SK-N-SH treated with all-trans-retinoic acid at 6 μM for 48 hours (cell line): ENCODE measurements at regions not wholly inside any gene's neighbourhood (a gene's known extent, or its start where the extent isn't known, plus 50 kb on each side); places are given as distances from the start of the nearest gene placed in this dataset.

Source experiments
- ATAC-seq: fragments of 200-7000 bp; cut with Tn5 transposase; 3 replicates; pipeline ENCODE4 v1.9.1; 2020; ENCODE audit warnings: mild to moderate bottlenecking, moderate library complexity
- ARNTL ChIP-seq: fragments of 450-650 bp; formaldehyde crosslinking; IDR thresholded peaks from 2 replicates; pipeline ENCODE4 v1.5.0; 2020; ENCODE audit warnings: low read depth, mild to moderate bottlenecking, moderate library complexity, borderline replicate concordance
- BACH2 ChIP-seq: fragments of 250-450 bp; sonication (Bioruptor Pico); IDR thresholded peaks from 2 replicates; pipeline ENCODE4 v1.9.0; 2021; ENCODE audit warnings: mild to moderate bottlenecking, borderline replicate concordance
- CSDC2 ChIP-seq: fragments of 250-450 bp; sonication (Bioruptor Pico); IDR thresholded peaks from 2 replicates; pipeline ENCODE4 v1.5.0; 2020; ENCODE audit warnings: mild to moderate bottlenecking, moderate library complexity
- ESRRG ChIP-seq: fragments of 250-450 bp; sonication (Bioruptor Pico); IDR thresholded peaks from 2 replicates; pipeline ENCODE4 v1.6.1; 2021; ENCODE audit warnings: mild to moderate bottlenecking
- GLIS3 ChIP-seq: fragments of 250-450 bp; sonication (Bioruptor Pico); IDR thresholded peaks from 2 replicates; pipeline ENCODE4 v1.5.0; 2020; ENCODE audit warnings: mild to moderate bottlenecking, moderate library complexity
- ISL1 ChIP-seq: fragments of 250-450 bp; sonication (Bioruptor Pico); IDR thresholded peaks from 2 replicates; pipeline ENCODE4 v2.1.2; 2022; ENCODE audit warnings: mild to moderate bottlenecking, moderate library complexity
- OSR1 ChIP-seq: fragments of 250-450 bp; sonication (Bioruptor Pico); IDR thresholded peaks from 2 replicates; pipeline ENCODE4 v1.8.0; 2022; ENCODE audit warnings: moderate library complexity, mild to moderate bottlenecking, inconsistent platforms
- PPARA ChIP-seq: fragments of 250-450 bp; sonication (Bioruptor Pico); IDR thresholded peaks from 2 replicates; pipeline ENCODE4 v1.5.0; 2020; ENCODE audit warnings: mild to moderate bottlenecking, borderline replicate concordance
- RARB ChIP-seq: fragments of 250-450 bp; sonication (Bioruptor Pico); IDR thresholded peaks from 2 replicates; pipeline ENCODE4 v1.8.0; 2021; ENCODE audit warnings: mild to moderate bottlenecking, moderate library complexity
- TCF4 ChIP-seq: fragments of 250-450 bp; sonication (Bioruptor Pico); IDR thresholded peaks from 2 replicates; pipeline ENCODE4 v1.8.0; 2021; ENCODE audit warnings: mild to moderate bottlenecking, moderate library complexity, borderline replicate concordance
- TOX ChIP-seq: fragments of 250-450 bp; sonication (Bioruptor Pico); IDR thresholded peaks from 2 replicates; pipeline ENCODE4 v1.8.0; 2021; ENCODE audit warnings: mild to moderate bottlenecking, moderate library complexity, borderline replicate concordance
- ZFP3 ChIP-seq: fragments of 250-450 bp; sonication (Bioruptor Pico); IDR thresholded peaks from 2 replicates; pipeline ENCODE4 v1.5.0; 2020; ENCODE audit warnings: mild to moderate bottlenecking, moderate library complexity
- ZFP30 ChIP-seq: fragments of 450-650 bp; formaldehyde crosslinking; IDR thresholded peaks from 2 replicates; pipeline ENCODE4 v1.5.0; 2022; ENCODE audit warnings: mild to moderate bottlenecking, moderate library complexity
- ZNF565 ChIP-seq: fragments of 450-650 bp; formaldehyde crosslinking; conservative IDR thresholded peaks from 2 replicates; pipeline ENCODE4 v1.5.0; 2020; ENCODE audit warnings: low read depth, mild to moderate bottlenecking, moderate library complexity
- ZNF70 ChIP-seq: fragments of 450-650 bp; formaldehyde crosslinking; IDR thresholded peaks from 2 replicates; pipeline ENCODE4 v1.5.0; 2020; ENCODE audit warnings: mild to moderate bottlenecking, moderate library complexity
- ZNF8 ChIP-seq: fragments of 450-650 bp; formaldehyde crosslinking; IDR thresholded peaks from 2 replicates; pipeline ENCODE4 v1.5.0; 2020; ENCODE audit warnings: mild to moderate bottlenecking, moderate library complexity
- TF ChIP-seq, protein P1 (sequence below): fragments of 250-450 bp; sonication (Bioruptor Pico); IDR thresholded peaks from 2 replicates; pipeline ENCODE4 v1.5.1; 2020; ENCODE audit warnings: low read depth, mild to moderate bottlenecking, moderate library complexity
- TF ChIP-seq, protein P2 (sequence below): fragments of 250-450 bp; sonication (Bioruptor Pico); IDR thresholded peaks from 2 replicates; pipeline ENCODE4 v1.8.0; 2020; ENCODE audit warnings: mild to moderate bottlenecking, moderate library complexity, borderline replicate concordance
- TF ChIP-seq, protein P3 (sequence below): fragments of 250-450 bp; sonication (Bioruptor Pico); IDR thresholded peaks from 2 replicates; pipeline ENCODE4 v1.8.0; 2021; ENCODE audit warnings: low read depth, mild to moderate bottlenecking, moderate library complexity, borderline replicate concordance
- TF ChIP-seq, protein P4 (sequence below): fragments of 250-450 bp; sonication (Bioruptor Pico); IDR thresholded peaks from 2 replicates; pipeline ENCODE4 v1.5.0; 2020; ENCODE audit warnings: mild to moderate bottlenecking, moderate library complexity

DNA sequence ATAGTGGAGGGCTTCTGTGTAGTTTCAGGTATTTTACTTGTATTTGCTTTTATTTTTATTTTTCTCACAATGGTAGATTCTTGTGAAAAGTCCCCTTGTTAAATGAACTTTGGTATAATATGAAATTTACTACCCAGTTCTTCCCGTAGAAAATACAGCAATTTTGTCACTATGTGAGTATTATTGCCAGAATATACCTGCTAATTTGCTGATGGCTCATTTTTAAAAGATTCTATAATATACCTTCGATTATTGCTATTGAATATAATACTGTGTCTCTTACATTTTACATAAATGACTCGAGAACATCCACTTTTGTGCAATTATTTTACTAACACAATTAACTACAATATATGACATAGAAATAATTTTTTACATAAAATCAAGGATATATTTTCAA, 262.3 kb upstream of the NOVA1 start:
- no peak for ATAC-seq
- TF ChIP-seq TCF4 (no peak), TOX (CRISPR knock-in tag) (no peak), ZNF8 (CRISPR knock-in tag) (no peak), PPARA (CRISPR knock-in tag) (no peak), OSR1 (CRISPR knock-in tag) (no peak), GLIS3 (CRISPR knock-in tag) (no peak), ZNF70 (CRISPR knock-in tag) (no peak), BACH2 (no peak), RARB (CRISPR knock-in tag) (no peak), CSDC2 (CRISPR knock-in tag) (no peak), ISL1 (CRISPR knock-in tag) (no peak), ARNTL (no peak), ESRRG (CRISPR knock-in tag) (no peak), ZNF565 (no peak), ZFP3 (CRISPR knock-in tag) (no peak), ZFP30 (CRISPR knock-in tag) (no peak)
- TF ChIP-seq, protein P1, sequence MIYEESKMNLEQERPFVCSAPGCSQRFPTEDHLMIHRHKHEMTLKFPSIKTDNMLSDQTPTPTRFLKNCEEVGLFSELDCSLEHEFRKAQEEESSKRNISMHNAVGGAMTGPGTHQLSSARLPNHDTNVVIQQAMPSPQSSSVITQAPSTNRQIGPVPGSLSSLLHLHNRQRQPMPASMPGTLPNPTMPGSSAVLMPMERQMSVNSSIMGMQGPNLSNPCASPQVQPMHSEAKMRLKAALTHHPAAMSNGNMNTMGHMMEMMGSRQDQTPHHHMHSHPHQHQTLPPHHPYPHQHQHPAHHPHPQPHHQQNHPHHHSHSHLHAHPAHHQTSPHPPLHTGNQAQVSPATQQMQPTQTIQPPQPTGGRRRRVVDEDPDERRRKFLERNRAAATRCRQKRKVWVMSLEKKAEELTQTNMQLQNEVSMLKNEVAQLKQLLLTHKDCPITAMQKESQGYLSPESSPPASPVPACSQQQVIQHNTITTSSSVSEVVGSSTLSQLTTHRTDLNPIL (CRISPR knock-in tag) = no peak
- TF ChIP-seq, protein P2, sequence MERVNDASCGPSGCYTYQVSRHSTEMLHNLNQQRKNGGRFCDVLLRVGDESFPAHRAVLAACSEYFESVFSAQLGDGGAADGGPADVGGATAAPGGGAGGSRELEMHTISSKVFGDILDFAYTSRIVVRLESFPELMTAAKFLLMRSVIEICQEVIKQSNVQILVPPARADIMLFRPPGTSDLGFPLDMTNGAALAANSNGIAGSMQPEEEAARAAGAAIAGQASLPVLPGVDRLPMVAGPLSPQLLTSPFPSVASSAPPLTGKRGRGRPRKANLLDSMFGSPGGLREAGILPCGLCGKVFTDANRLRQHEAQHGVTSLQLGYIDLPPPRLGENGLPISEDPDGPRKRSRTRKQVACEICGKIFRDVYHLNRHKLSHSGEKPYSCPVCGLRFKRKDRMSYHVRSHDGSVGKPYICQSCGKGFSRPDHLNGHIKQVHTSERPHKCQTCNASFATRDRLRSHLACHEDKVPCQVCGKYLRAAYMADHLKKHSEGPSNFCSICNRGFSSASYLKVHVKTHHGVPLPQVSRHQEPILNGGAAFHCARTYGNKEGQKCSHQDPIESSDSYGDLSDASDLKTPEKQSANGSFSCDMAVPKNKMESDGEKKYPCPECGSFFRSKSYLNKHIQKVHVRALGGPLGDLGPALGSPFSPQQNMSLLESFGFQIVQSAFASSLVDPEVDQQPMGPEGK = no peak
- TF ChIP-seq, protein P3, sequence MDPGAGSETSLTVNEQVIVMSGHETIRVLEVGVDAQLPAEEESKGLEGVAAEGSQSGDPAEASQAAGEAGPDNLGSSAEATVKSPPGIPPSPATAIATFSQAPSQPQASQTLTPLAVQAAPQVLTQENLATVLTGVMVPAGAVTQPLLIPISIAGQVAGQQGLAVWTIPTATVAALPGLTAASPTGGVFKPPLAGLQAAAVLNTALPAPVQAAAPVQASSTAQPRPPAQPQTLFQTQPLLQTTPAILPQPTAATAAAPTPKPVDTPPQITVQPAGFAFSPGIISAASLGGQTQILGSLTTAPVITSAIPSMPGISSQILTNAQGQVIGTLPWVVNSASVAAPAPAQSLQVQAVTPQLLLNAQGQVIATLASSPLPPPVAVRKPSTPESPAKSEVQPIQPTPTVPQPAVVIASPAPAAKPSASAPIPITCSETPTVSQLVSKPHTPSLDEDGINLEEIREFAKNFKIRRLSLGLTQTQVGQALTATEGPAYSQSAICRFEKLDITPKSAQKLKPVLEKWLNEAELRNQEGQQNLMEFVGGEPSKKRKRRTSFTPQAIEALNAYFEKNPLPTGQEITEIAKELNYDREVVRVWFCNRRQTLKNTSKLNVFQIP (CRISPR knock-in tag) = no peak
- TF ChIP-seq, protein P4, sequence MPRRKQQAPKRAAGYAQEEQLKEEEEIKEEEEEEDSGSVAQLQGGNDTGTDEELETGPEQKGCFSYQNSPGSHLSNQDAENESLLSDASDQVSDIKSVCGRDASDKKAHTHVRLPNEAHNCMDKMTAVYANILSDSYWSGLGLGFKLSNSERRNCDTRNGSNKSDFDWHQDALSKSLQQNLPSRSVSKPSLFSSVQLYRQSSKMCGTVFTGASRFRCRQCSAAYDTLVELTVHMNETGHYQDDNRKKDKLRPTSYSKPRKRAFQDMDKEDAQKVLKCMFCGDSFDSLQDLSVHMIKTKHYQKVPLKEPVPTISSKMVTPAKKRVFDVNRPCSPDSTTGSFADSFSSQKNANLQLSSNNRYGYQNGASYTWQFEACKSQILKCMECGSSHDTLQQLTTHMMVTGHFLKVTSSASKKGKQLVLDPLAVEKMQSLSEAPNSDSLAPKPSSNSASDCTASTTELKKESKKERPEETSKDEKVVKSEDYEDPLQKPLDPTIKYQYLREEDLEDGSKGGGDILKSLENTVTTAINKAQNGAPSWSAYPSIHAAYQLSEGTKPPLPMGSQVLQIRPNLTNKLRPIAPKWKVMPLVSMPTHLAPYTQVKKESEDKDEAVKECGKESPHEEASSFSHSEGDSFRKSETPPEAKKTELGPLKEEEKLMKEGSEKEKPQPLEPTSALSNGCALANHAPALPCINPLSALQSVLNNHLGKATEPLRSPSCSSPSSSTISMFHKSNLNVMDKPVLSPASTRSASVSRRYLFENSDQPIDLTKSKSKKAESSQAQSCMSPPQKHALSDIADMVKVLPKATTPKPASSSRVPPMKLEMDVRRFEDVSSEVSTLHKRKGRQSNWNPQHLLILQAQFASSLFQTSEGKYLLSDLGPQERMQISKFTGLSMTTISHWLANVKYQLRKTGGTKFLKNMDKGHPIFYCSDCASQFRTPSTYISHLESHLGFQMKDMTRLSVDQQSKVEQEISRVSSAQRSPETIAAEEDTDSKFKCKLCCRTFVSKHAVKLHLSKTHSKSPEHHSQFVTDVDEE = no peak

DNA sequence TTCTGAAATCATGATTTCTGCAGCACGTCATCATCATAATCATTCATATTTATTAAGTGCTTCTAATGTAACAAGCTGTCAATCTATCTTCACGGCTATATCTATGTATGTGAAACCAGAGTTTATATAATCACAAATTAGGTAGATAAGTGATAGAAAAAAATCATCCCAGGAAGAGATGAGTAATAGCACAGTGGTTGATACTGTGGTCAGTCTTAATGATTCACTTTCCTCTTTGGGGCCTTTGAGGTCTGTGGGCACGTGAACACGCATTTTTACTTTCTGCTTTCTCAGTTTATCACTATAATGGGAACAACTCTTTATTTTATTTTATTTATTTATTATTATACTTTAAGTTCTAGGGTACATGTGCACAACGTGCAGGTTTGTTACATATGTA, 265.9 kb upstream of the NOVA1 start:
- ATAC-seq = no peak
- no peak for TF ChIP-seq ESRRG (CRISPR knock-in tag)

DNA sequence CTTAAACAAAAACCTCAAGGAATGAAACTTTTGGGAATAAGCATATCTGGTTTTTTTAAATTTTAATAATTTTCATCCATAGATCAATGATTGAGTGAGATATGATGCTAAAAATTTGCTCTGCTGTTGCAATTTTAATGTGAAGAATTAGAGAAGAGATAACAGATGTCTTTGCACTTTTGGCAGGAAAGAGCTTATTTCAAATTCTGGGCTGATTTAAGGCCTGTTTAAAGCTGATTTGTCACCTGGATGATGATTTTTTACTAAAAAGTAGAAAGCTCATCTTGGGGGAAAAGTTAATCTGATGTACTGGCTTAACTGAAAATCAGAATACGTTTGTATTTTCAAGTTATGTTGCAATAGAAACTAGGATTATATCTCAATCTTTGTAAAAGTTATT, 268.9 kb upstream of the NOVA1 start:
- ATAC-seq = no peak
- no peak for TF ChIP-seq ZNF70 (CRISPR knock-in tag)
- TF ChIP-seq, protein P4 = no peak
- TF ChIP-seq, all 23 proteins: peak for 0
